ENCODE measurements at regions not wholly inside any gene's neighbourhood (a gene's known extent, or its start where the extent isn't known, plus 50 kb on each side); places are given as distances from the start of the nearest gene placed in this dataset.
A peak's percentile ranks its signal among the peaks of the same experiment; 100 is the strongest.

DNA sequence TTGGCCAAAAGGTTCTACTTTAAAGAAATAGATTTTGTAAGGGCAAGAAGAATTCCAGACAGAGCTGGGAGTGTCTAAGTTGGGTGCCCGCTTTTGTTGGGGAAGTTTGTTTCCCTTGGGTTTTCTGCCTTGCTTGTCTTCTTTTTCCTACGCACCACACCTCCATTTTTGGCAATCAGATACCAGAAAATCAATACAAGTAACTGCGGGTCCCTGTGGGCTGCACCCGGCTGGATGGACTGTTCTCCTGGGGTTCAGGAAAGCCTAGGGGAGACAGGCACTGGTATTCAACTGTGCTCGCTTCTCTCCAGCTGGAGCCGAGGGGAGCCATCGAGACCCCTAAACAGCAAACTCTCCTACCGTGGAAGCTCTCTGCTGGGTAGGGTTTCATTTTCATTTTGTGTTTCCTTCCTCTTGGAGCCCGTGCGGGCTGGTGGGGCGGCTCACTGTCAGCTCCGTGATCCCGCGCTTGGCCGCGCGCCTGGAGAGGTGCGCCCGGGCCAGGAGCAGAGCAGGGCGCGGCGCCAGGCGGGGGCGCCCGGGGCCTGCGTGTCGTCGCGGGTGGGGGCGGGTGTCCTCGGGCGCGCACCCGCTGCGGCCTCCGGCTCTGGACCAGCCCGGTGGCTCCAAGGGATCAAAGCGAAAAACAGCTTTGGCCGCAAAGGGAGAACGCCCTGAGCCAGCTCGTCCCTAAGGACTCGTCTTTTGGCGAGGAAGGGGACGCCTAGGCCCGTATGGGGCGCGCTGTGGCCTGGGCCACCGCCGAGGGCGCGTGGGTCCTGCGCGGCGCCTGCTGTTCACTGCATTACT lies 347.2 kb downstream of the ZNF536 start:
- H3K4me3 ChIP-seq (replicated peaks; ENCODE audit: insufficient read depth, low read length) = peak overlapping the region; percentile 38
- H3K27ac ChIP-seq (replicated peaks) = no peak overlapping the region
- TF ChIP-seq, protein P1, sequence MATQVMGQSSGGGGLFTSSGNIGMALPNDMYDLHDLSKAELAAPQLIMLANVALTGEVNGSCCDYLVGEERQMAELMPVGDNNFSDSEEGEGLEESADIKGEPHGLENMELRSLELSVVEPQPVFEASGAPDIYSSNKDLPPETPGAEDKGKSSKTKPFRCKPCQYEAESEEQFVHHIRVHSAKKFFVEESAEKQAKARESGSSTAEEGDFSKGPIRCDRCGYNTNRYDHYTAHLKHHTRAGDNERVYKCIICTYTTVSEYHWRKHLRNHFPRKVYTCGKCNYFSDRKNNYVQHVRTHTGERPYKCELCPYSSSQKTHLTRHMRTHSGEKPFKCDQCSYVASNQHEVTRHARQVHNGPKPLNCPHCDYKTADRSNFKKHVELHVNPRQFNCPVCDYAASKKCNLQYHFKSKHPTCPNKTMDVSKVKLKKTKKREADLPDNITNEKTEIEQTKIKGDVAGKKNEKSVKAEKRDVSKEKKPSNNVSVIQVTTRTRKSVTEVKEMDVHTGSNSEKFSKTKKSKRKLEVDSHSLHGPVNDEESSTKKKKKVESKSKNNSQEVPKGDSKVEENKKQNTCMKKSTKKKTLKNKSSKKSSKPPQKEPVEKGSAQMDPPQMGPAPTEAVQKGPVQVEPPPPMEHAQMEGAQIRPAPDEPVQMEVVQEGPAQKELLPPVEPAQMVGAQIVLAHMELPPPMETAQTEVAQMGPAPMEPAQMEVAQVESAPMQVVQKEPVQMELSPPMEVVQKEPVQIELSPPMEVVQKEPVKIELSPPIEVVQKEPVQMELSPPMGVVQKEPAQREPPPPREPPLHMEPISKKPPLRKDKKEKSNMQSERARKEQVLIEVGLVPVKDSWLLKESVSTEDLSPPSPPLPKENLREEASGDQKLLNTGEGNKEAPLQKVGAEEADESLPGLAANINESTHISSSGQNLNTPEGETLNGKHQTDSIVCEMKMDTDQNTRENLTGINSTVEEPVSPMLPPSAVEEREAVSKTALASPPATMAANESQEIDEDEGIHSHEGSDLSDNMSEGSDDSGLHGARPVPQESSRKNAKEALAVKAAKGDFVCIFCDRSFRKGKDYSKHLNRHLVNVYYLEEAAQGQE (IDR thresholded peaks at IDR 0.05; ENCODE audit: insufficient replicate concordance, low read depth) = no peak
- TF ChIP-seq, protein P2, sequence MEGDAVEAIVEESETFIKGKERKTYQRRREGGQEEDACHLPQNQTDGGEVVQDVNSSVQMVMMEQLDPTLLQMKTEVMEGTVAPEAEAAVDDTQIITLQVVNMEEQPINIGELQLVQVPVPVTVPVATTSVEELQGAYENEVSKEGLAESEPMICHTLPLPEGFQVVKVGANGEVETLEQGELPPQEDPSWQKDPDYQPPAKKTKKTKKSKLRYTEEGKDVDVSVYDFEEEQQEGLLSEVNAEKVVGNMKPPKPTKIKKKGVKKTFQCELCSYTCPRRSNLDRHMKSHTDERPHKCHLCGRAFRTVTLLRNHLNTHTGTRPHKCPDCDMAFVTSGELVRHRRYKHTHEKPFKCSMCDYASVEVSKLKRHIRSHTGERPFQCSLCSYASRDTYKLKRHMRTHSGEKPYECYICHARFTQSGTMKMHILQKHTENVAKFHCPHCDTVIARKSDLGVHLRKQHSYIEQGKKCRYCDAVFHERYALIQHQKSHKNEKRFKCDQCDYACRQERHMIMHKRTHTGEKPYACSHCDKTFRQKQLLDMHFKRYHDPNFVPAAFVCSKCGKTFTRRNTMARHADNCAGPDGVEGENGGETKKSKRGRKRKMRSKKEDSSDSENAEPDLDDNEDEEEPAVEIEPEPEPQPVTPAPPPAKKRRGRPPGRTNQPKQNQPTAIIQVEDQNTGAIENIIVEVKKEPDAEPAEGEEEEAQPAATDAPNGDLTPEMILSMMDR (IDR thresholded peaks at IDR 0.05; ENCODE audit: insufficient read depth, low read length) = no peak
- TF ChIP-seq POLR2AphosphoS5 (IDR thresholded peaks at IDR 0.05; ENCODE audit: low read depth) = no peak
- TF ChIP-seq SPI1 (IDR thresholded peaks at IDR 0.05; ENCODE audit: borderline replicate concordance, low read depth) = no peak
- no peak for TF ChIP-seq GABPA (IDR thresholded peaks at IDR 0.05; ENCODE audit: low read depth)
- peaks cover 18% of the 10 kb centered on the region for H3K27me3 ChIP-seq (ENCODE audit: insufficient read depth, poor library complexity, severe bottlenecking)
- DNase-seq (ENCODE audit: low read depth in 1 of 2, low spot score in 1 of 2) = no peak

DNA sequence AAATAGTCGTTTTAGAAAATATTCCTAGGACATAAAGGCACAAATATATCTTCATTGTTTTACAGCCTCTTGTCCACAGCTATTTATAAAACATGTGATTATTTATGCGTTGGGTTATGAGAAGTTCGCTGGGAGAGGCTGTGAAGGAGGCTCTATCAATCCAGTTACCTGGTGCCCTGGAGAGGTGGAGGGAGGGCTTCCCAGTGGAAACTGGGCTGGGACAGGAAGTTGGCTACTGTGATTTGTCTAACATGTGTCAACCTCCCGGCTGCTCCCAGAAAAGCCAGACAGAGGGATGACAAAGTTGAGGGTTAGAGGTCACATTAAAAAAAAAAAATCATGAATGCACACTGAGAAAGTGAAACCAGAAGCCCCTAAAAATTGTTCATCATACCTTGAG lies 346.5 kb downstream of the ZNF536 start:
- TF ChIP-seq, protein P2 (IDR thresholded peaks at IDR 0.05; ENCODE audit: insufficient read depth, low read length) = no peak
- TF ChIP-seq GABPA (IDR thresholded peaks at IDR 0.05; ENCODE audit: low read depth) (no peak), POLR2AphosphoS5 (IDR thresholded peaks at IDR 0.05; ENCODE audit: low read depth) (no peak), SPI1 (IDR thresholded peaks at IDR 0.05; ENCODE audit: borderline replicate concordance, low read depth) (no peak)
- TF ChIP-seq, protein P1 (IDR thresholded peaks at IDR 0.05; ENCODE audit: insufficient replicate concordance, low read depth) = no peak
- Histone ChIP-seq H3K27ac (replicated peaks) (no peak overlapping the region), H3K4me3 (replicated peaks; ENCODE audit: insufficient read depth, low read length) (no peak overlapping the region), H3K27me3 (ENCODE audit: insufficient read depth, poor library complexity, severe bottlenecking) (peaks cover 18% of the 10 kb centered on the region)
- no peak for DNase-seq (ENCODE audit: low read depth in 1 of 2, low spot score in 1 of 2)

DNA sequence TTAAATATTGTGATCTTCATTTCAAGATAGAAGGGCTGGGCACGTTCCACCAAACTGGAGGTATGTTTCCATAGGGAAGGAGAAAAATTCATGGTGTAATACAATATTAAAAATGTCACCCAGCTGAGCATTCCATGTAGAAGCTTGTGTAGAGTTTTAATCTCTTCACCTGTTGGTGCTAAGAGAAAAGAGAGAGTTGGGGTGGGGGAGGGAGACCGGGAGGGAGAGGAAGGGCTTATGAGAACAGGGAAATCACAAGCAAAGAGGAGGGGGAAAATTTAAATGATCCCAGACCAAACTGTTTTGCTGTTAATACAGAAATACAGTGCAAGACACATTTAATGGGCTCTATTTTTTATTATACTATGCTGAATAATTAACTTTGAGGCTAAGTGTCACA lies 345.8 kb downstream of the ZNF536 start:
- Histone ChIP-seq H3K27me3 (ENCODE audit: insufficient read depth, poor library complexity, severe bottlenecking) (peaks cover 18% of the 10 kb centered on the region), H3K27ac (replicated peaks) (no peak overlapping the region)

More for the DNA sequence above, 345.8 kb downstream of the ZNF536 start:
- TF ChIP-seq SPI1 (IDR thresholded peaks at IDR 0.05; ENCODE audit: borderline replicate concordance, low read depth) (no peak), GABPA (IDR thresholded peaks at IDR 0.05; ENCODE audit: low read depth) (no peak), POLR2AphosphoS5 (IDR thresholded peaks at IDR 0.05; ENCODE audit: low read depth) (no peak)
- TF ChIP-seq, protein P1 (IDR thresholded peaks at IDR 0.05; ENCODE audit: insufficient replicate concordance, low read depth) = no peak
- TF ChIP-seq, protein P2 (IDR thresholded peaks at IDR 0.05; ENCODE audit: insufficient read depth, low read length) = no peak
- no peak overlapping the region for H3K4me3 ChIP-seq (replicated peaks; ENCODE audit: insufficient read depth, low read length)
- DNase-seq (ENCODE audit: low read depth in 1 of 2, low spot score in 1 of 2) = no peak
